NB4 (cell line): ENCODE measurements at regions not wholly inside any gene's neighbourhood (a gene's known extent, or its start where the extent isn't known, plus 50 kb on each side); places are given as distances from the start of the nearest gene placed in this dataset.

Experiments
- MAX ChIP-seq: IDR thresholded peaks from 2 replicates; pipeline ENCODE4 v1.6.1; 2011; ENCODE audit warnings: low read depth, low read length
- MYC ChIP-seq: IDR thresholded peaks from 2 replicates; pipeline ENCODE4 v1.6.1; 2011; ENCODE audit warnings: low read depth, low read length

- no peak for TF ChIP-seq MAX
- no peak for TF ChIP-seq MYC
Measured at GRCh38 chr5:43840424-43841125, 237.6 kb downstream of the NNT start.
